SIG-M5 treated with dmso at 0.1 percent for 504 hours (cell line): ENCODE measurements at regions not wholly inside any gene's neighbourhood (a gene's known extent, or its start where the extent isn't known, plus 50 kb on each side); places are given as distances from the start of the nearest gene placed in this dataset.
"Not testable (repeated sequence)": the region's sequence is repeated elsewhere in the genome, so short reads cannot be mapped to it uniquely, and the experiment has no call there.

Experiments used
- DNase-seq: peaks from one replicate; lab custom pipeline; 2025; ENCODE audit not compliant: unreplicated experiment; lab: John Stamatoyannopoulos, UW

GRCh38 chr13:60701895-60702294 lies 304.9 kb downstream of the TDRD3 start:
- DNase-seq = no peak

- no peak for DNase-seq
These were observed 304.0 kb downstream of the TDRD3 start for GRCh38 chr13:60700994-60701393.

GRCh38 chr13:60699636-60700035 lies 302.6 kb downstream of the TDRD3 start:
- no peak for DNase-seq

GRCh38 chr13:60696602-60697001 lies 299.6 kb downstream of the TDRD3 start:
- no peak for DNase-seq

- no peak for DNase-seq
These were observed 294.2 kb downstream of the TDRD3 start for GRCh38 chr13:60691268-60691667.

- DNase-seq = no peak
These were observed 293.6 kb downstream of the TDRD3 start for GRCh38 chr13:60690604-60691003.

GRCh38 chr13:60689571-60689970 lies 292.6 kb downstream of the TDRD3 start:
- no peak for DNase-seq

- DNase-seq = no peak
These were observed 292.1 kb downstream of the TDRD3 start for GRCh38 chr13:60689076-60689475.

- no peak for DNase-seq
These were observed 283.1 kb downstream of the TDRD3 start for GRCh38 chr13:60679928-60680694.

GRCh38 chr13:60679131-60679530 lies 282.1 kb downstream of the TDRD3 start:
- no peak for DNase-seq

GRCh38 chr13:60671386-60671785 lies 274.4 kb downstream of the TDRD3 start:
- DNase-seq = no peak

GRCh38 chr13:60663788-60664187 lies 266.8 kb downstream of the TDRD3 start:
- no peak for DNase-seq

GRCh38 chr13:60662595-60662994 lies 265.6 kb downstream of the TDRD3 start:
- DNase-seq = peak; percentile 9

GRCh38 chr13:60661521-60661920 lies 264.5 kb downstream of the TDRD3 start:
- DNase-seq = no peak

- DNase-seq = not testable (repeated sequence)
These were observed 260.6 kb downstream of the TDRD3 start for GRCh38 chr13:60657586-60657985.

- no peak for DNase-seq
These were observed 258.2 kb downstream of the TDRD3 start for GRCh38 chr13:60655256-60655655.

GRCh38 chr13:60654415-60654814 lies 257.4 kb downstream of the TDRD3 start:
- no peak for DNase-seq

- DNase-seq = no peak
These were observed 250.5 kb downstream of the TDRD3 start for GRCh38 chr13:60647547-60647946.

- DNase-seq = no peak
These were observed 249.6 kb downstream of the TDRD3 start for GRCh38 chr13:60646620-60647019.

GRCh38 chr13:60645676-60646075 lies 248.7 kb downstream of the TDRD3 start:
- peak; percentile 45 for DNase-seq

GRCh38 chr13:60642552-60642951 lies 245.5 kb downstream of the TDRD3 start:
- DNase-seq = no peak

- DNase-seq = no peak
These were observed 232.1 kb downstream of the TDRD3 start for GRCh38 chr13:60629158-60629557.

- peak; percentile 44 for DNase-seq
These were observed 230.2 kb downstream of the TDRD3 start for GRCh38 chr13:60627071-60627686.
